PC-3 (cell line): ENCODE measurements at regions not wholly inside any gene's neighbourhood (a gene's known extent, or its start where the extent isn't known, plus 50 kb on each side); places are given as distances from the start of the nearest gene placed in this dataset.

Experiments
- ATAC-seq: fragments of 200-7000 bp; cut with Tn5 transposase; 2 replicates; pipeline ENCODE4 v1.9.1; 2020; ENCODE audit warnings: mild to moderate bottlenecking, moderate library complexity
- BruUV-seq: library from RNA; stranded (reverse); fragments of 400-500 nt; replicated peaks from 2 replicates; lab custom pipeline; 2021; lab: Mats Ljungman, UMichigan
- CTCF ChIA-PET: fragments of 300-600 bp; sonication (Branson Sonifier 250); formaldehyde crosslinking; loops from one replicate; lab custom pipeline; 2022; ENCODE audit warnings: antibody characterized with exemption; lab: Charles Lee
- POLR2A ChIA-PET: fragments of 300-600 bp; sonication (Branson Sonifier 250); formaldehyde crosslinking; loops from one replicate; lab custom pipeline; 2022; ENCODE audit warnings: antibody characterized with exemption; ENCODE audit not compliant: unreplicated experiment; lab: Charles Lee
- DNase-seq: peaks from one replicate; pipeline ENCODE4 v3.0.0-alpha.2; 2015
- H2AFZ ChIP-seq: fragments of 300-600 bp; sonication (generic); 2 replicates; pipeline ENCODE4 v1.6.0; 2016; ENCODE audit warnings: antibody characterized with exemption, low read length
- H3F3A ChIP-seq: fragments of 300-600 bp; sonication (generic); one replicate; pipeline ENCODE4 v1.6.0; 2017; ENCODE audit warnings: antibody characterized with exemption, low read length, control low read depth, mild to moderate bottlenecking; ENCODE audit not compliant: unreplicated experiment
- H3K27ac ChIP-seq: fragments of 300-600 bp; sonication (generic); 2 replicates; pipeline ENCODE4 v1.5.1; 2016; ENCODE audit warnings: mild to moderate bottlenecking, low read length
- H3K27me3 ChIP-seq: fragments of 300-600 bp; sonication (generic); 2 replicates; pipeline ENCODE4 v1.6.1; 2016; ENCODE audit warnings: low read length, mixed read lengths
- H3K36me3 ChIP-seq: fragments of 300-600 bp; sonication (generic); 2 replicates; pipeline ENCODE4 v1.6.1; 2016; ENCODE audit warnings: low read depth, mixed run types, low read length, mixed read lengths
- H3K4me1 ChIP-seq: fragments of 300-600 bp; sonication (generic); 2 replicates; pipeline ENCODE4 v1.5.1; 2016; ENCODE audit warnings: low read length; ENCODE audit not compliant: insufficient read depth
- H3K4me2 ChIP-seq: fragments of 300-600 bp; sonication (generic); 2 replicates; pipeline ENCODE4 v1.6.0; 2016; ENCODE audit warnings: low read length
- H3K4me3 ChIP-seq: fragments of 300-600 bp; sonication (generic); 2 replicates; pipeline ENCODE4 v1.5.1; 2016; ENCODE audit warnings: mild to moderate bottlenecking, low read length, mixed read lengths
- H3K79me2 ChIP-seq: fragments of 300-600 bp; sonication (generic); 2 replicates; pipeline ENCODE4 v1.6.1; 2017; ENCODE audit warnings: low read length, mixed read lengths
- H3K9ac ChIP-seq: fragments of 300-600 bp; sonication (generic); 2 replicates; pipeline ENCODE4 v1.6.0; 2016; ENCODE audit warnings: mild to moderate bottlenecking, low read length
- H3K9me2 ChIP-seq: fragments of 300-600 bp; sonication (generic); replicated peaks from 2 replicates; pipeline ENCODE4 v1.6.1; 2016; ENCODE audit warnings: mixed run types, low read length, mixed read lengths
- H3K9me3 ChIP-seq: fragments of 300-600 bp; sonication (generic); 2 replicates; pipeline ENCODE4 v1.6.1; 2016; ENCODE audit warnings: low read length, mixed read lengths
- H4K20me1 ChIP-seq: fragments of 300-600 bp; sonication (generic); 2 replicates; pipeline ENCODE4 v1.6.1; 2016; ENCODE audit warnings: low read length, mixed read lengths
- EZH2 ChIP-seq: fragments of 300-600 bp; sonication (generic); IDR thresholded peaks from one replicate; pipeline ENCODE4 v1.6.1; 2017; ENCODE audit warnings: antibody characterized with exemption, mild to moderate bottlenecking, low read length; ENCODE audit not compliant: unreplicated experiment
- EZH2phosphoT487 ChIP-seq: fragments of 300-600 bp; sonication (generic); IDR thresholded peaks from 2 replicates; pipeline ENCODE4 v1.6.1; 2018; ENCODE audit warnings: mild to moderate bottlenecking, antibody characterized with exemption, low read length, borderline replicate concordance
- intact Hi-C: fragments of 100-400 bp; cut with micrococcal nuclease; formaldehyde crosslinking; loops from 2 replicates; pipeline ENCODE4 v1.9.0; 2023
- TF ChIP-seq, protein P1 (sequence below): fragments of 300-600 bp; sonication (generic); conservative IDR thresholded peaks from 2 replicates; pipeline ENCODE4 v1.5.1; 2017; ENCODE audit warnings: antibody characterized with exemption, low read depth, mild to moderate bottlenecking, low read length

DNA sequence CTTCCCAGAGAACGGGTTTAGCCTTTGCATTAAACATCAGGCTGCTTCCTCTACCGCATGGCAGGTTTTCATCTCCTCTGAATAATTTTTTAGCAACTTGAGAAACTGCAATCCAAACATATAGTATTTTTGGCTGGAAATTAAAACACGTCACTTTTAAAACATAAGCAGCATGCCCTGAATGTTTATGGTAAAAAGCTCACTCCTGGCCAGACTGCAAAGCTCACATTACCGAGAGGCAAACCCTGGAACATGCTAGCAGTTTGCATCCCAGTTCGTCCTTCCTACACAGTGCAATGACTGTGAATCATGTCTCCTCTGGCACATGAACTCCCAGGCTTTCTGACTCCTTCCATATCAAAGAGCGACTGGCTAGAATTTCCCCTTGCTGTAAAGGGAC is 312.3 kb downstream of the RRAGC start:
- DNase-seq (no peak), ATAC-seq (no peak)
- H3F3A ChIP-seq = no peaks in the 10 kb centered on the region
- intact Hi-C loops = no loop called here
- H3K36me3 ChIP-seq = no peaks in the 10 kb centered on the region
- no peak overlapping the region for H3K9ac ChIP-seq
- H3K4me3 ChIP-seq = no peak overlapping the region
- POLR2A ChIA-PET = no interaction called here
- no peaks in the 10 kb centered on the region for H3K79me2 ChIP-seq
- no peaks in the 10 kb centered on the region for H4K20me1 ChIP-seq
- CTCF ChIA-PET = no interaction called here
- no peak for TF ChIP-seq EZH2
- H3K27ac ChIP-seq = no peak overlapping the region
- H3K9me3 ChIP-seq = no peaks in the 10 kb centered on the region
- peaks cover 56% of the 10 kb centered on the region for H3K27me3 ChIP-seq
- BruUV-seq = no TSS peak
- no peaks in the 10 kb centered on the region for H3K4me1 ChIP-seq
- no peaks in the 10 kb centered on the region for H3K9me2 ChIP-seq
- H3K4me2 ChIP-seq = no peak overlapping the region
- H2AFZ ChIP-seq = no peak overlapping the region

DNA sequence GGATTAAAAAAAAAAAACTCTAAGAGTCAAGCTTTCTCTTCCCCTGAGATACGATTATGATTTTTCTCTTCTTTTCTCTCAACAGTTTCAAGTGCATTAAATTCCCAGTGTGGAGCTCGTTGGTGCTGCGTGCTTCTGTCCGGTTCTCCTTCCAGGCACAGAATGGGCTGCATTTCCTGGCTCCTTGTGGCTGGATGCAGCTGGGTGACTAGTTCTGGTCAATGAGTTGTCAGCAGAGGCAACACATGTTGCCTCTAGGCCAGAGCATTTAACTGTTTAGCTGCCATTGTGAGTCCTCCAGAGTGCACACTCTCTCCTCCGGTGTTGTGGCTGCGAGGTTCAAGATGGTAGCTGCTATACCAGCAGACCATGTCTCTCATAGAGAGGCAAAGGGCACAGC is 312.9 kb downstream of the RRAGC start:
- Histone ChIP-seq H4K20me1 (no peaks in the 10 kb centered on the region), H3K4me3 (no peak overlapping the region), H3K79me2 (no peaks in the 10 kb centered on the region), H3K36me3 (no peaks in the 10 kb centered on the region), H3K27ac (no peak overlapping the region), H3K4me1 (no peaks in the 10 kb centered on the region), H2AFZ (no peak overlapping the region), H3K27me3 (peaks cover 56% of the 10 kb centered on the region), H3F3A (no peaks in the 10 kb centered on the region), H3K4me2 (no peak overlapping the region), H3K9me3 (no peaks in the 10 kb centered on the region), H3K9ac (no peak overlapping the region), H3K9me2 (no peaks in the 10 kb centered on the region)
- CTCF ChIA-PET = no interaction called here
- no TSS peak for BruUV-seq
- no peak for ATAC-seq
- TF ChIP-seq, protein P1, sequence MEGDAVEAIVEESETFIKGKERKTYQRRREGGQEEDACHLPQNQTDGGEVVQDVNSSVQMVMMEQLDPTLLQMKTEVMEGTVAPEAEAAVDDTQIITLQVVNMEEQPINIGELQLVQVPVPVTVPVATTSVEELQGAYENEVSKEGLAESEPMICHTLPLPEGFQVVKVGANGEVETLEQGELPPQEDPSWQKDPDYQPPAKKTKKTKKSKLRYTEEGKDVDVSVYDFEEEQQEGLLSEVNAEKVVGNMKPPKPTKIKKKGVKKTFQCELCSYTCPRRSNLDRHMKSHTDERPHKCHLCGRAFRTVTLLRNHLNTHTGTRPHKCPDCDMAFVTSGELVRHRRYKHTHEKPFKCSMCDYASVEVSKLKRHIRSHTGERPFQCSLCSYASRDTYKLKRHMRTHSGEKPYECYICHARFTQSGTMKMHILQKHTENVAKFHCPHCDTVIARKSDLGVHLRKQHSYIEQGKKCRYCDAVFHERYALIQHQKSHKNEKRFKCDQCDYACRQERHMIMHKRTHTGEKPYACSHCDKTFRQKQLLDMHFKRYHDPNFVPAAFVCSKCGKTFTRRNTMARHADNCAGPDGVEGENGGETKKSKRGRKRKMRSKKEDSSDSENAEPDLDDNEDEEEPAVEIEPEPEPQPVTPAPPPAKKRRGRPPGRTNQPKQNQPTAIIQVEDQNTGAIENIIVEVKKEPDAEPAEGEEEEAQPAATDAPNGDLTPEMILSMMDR = no peak
- TF ChIP-seq EZH2 (no peak), EZH2phosphoT487 (no peak)
- POLR2A ChIA-PET = no interaction called here
- no peak for DNase-seq
- intact Hi-C loops = no loop called here

DNA sequence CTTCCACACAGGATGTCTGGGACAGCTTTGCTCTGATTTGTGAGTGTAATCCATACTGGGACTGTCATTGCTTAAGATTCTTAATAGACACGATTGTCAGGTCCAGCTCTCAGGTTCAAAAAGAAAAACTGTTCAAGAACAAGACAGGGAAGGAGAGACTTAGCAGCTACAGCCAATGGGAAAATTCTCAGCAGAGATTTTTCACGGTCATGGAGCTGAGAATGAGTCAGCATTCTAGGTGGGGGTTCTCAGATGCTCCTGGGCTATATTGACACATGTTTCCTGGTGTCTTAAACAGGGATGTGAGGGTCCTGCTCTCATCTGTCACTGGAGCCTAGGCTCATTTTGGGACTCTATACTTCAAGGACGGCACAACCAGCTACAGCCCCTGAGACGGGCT is 318.3 kb downstream of the RRAGC start:
- Histone ChIP-seq H3K36me3 (no peaks in the 10 kb centered on the region), H3K4me2 (no peak overlapping the region), H3K27ac (no peak overlapping the region), H3K9me2 (no peaks in the 10 kb centered on the region), H4K20me1 (no peaks in the 10 kb centered on the region), H3K4me1 (no peaks in the 10 kb centered on the region), H3F3A (no peaks in the 10 kb centered on the region), H2AFZ (no peak overlapping the region), H3K79me2 (no peaks in the 10 kb centered on the region), H3K27me3 (peaks cover 54% of the 10 kb centered on the region), H3K9ac (no peak overlapping the region), H3K4me3 (no peak overlapping the region), H3K9me3 (no peaks in the 10 kb centered on the region)
- ChIA-PET CTCF (no interaction called here), POLR2A (no interaction called here)
- DNase-seq (no peak), ATAC-seq (no peak)
- intact Hi-C loops = no loop called here
- TF ChIP-seq EZH2phosphoT487 (no peak), EZH2 (no peak)
- TF ChIP-seq, protein P1 = no peak
- BruUV-seq = no TSS peak
